Spleen (tissue), 11 donors: ENCODE measurements at regions not wholly inside any gene's neighbourhood (a gene's known extent, or its start where the extent isn't known, plus 50 kb on each side); places are given as distances from the start of the nearest gene placed in this dataset.

Experiments used
- DNase-seq: peaks from one replicate; pipeline ENCODE4 v3.0.0-alpha.2; 2020
- H3K27ac ChIP-seq, 8 donors: fragments of 200-600 bp; sonication (generic) in 7 of 8; 1 replicate in 4 of 8; 2 replicates in 4 of 8; pipeline versions ENCODE4 v1.5.0 to v1.8.0; 2016 to 2021; ENCODE audit warnings: inconsistent platforms in 4 of 8, mild to moderate bottlenecking in 4 of 8, moderate library complexity in 1 of 8
- H3K27me3 ChIP-seq, 7 donors: fragments of 200-600 bp; sonication (generic) in 6 of 7; replicated peaks in 1 of 7; 1 replicate in 4 of 7; 2 replicates in 3 of 7; pipeline versions ENCODE4 v1.5.0 to v1.8.0; 2016 to 2021; ENCODE audit warnings: inconsistent platforms in 3 of 7, mild to moderate bottlenecking in 1 of 7
- H3K36me3 ChIP-seq, 6 donors: fragments of 200-600 bp; sonication (generic) in 5 of 6; 1 replicate in 4 of 6; 2 replicates in 2 of 6; pipeline versions ENCODE4 v1.5.0 to v1.8.0; 2016 to 2021; ENCODE audit warnings: inconsistent platforms in 2 of 6
- H3K4me1 ChIP-seq, 6 donors: fragments of 200-600 bp; sonication (generic) in 5 of 6; 1 replicate in 3 of 6; 2 replicates in 3 of 6; pipeline versions ENCODE4 v1.5.0 to v1.8.0; 2016 to 2021; ENCODE audit warnings: inconsistent platforms in 3 of 6
- H3K4me3 ChIP-seq, 8 donors: fragments of 200-600 bp; sonication (generic) in 7 of 8; 1 replicate in 4 of 8; 2 replicates in 4 of 8; pipeline versions ENCODE4 v1.5.0 to v1.8.0; 2016 to 2021; ENCODE audit warnings: inconsistent platforms in 4 of 8, mild to moderate bottlenecking in 4 of 8, moderate library complexity in 2 of 8
- H3K9me3 ChIP-seq, 8 donors: fragments of 200-600 bp; sonication (generic) in 7 of 8; 1 replicate in 4 of 8; 2 replicates in 4 of 8; pipeline versions ENCODE4 v1.5.0 to v1.8.0; 2016 to 2021; ENCODE audit warnings: inconsistent platforms in 4 of 8
- CTCF ChIP-seq, 11 experiments: fragments of 200-600 bp in 7 of 11; fragments of 450-650 bp in 4 of 11; sonication (generic) in 4 of 11; IDR thresholded peaks in 8 of 11; conservative IDR thresholded peaks in 3 of 11; 1 replicate in 7 of 11; 2 replicates in 4 of 11; pipeline versions ENCODE4 v1.4.0 to v1.8.0; 2016 to 2021; ENCODE audit warnings: antibody characterized with exemption in 11 of 11, inconsistent platforms in 4 of 11, mild to moderate bottlenecking in 1 of 11
- POLR2A ChIP-seq, 3 donors: fragments of 450-650 bp; IDR thresholded peaks; one replicate each; pipeline ENCODE4 v1.5.1; 2017; ENCODE audit warnings: antibody characterized with exemption in 3 of 3, mild to moderate bottlenecking in 1 of 3
- POLR2AphosphoS5 ChIP-seq, 3 donors: sonication (generic); formaldehyde crosslinking; IDR thresholded peaks; one replicate each; pipeline ENCODE4 v1.5.1; 2017; ENCODE audit warnings: antibody characterized with exemption in 3 of 3
- WGBS, 5 donors: extraction: QIAGEN DNeasy Blood & Tissue Kit in 3 of 5; methylation state at CpG; one replicate each; pipeline versions ENCODE4 v1.1.5 to v1.1.7; 2013 to 2018; 5-methylcytosine and 5-hydroxymethylcytosine counted together
- intact Hi-C: fragments of 100-400 bp; cut with DNase I; formaldehyde crosslinking; loops from one replicate; pipeline ENCODE4 v1.15.0; 2023; ENCODE audit warnings: low total_unique reads
- donor health status: healthy with polysubstance abuse.
- donor health status: DM: no; HTN: no; CAD: no; lungs with moderate emphysema.
- donor health status: DM: no; HTN: no; CAD: no.
- donor health status: Bipolar disorder and iron deficiency.
- donor health status: healthy.
- donor health status: DM: no; HTN: no; CAD: no.
- donor health status: DM: yes; HTN: yes; CAD: no.

DNA sequence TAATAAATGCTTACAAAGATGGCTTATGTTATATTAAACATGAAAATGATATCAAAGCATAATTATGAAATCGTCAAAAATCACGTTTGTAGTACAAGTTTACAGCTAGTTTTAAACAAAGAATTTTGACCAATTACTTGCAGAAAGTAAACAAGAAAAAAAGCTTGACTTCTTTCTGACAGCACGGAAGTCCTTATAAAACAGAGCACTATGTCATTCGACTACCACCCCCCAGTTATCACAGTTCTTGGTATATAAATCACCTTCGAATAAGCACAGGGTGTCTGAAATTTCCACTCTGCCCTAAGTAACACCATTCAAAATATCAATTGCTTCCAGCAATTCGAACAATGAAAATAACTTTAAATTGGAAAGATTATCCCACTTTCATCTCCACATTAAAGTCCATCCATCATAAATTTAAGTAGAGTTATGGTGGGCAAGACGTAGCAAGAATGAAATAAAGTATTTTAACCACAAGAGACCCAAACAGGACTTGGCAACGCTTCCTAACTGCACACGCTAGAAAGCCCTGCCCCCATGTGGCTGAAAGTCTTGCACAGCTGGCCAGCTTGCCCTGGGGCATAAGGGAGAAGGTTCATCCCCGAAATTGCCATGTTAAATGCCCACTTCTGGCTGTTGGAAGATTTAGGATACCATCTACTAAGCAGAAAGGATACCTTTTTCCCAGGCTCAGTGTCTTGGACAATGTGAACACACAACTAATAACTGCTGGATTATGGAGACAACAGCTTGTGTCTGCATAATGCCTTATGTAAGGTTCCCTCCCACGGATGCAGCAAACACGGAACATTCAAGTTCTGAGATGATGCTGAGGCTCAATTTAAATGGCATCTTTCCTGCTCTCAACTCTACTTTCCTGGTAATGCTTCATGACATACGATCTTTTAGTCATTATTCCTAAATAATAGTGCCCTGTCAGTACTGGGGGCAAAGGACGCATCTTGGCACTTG is 116.4 kb upstream of the TJP1 start:
- intact Hi-C loops, result no loop called here
- Histone ChIP-seq H3K27ac (no peak overlapping the region), H3K4me3 (no peak overlapping the region), H3K4me1 (no peaks in the 10 kb centered on the region), H3K27me3 (no peaks in the 10 kb centered on the region), H3K9me3 (no peaks in the 10 kb centered on the region), H3K36me3 (no peaks in the 10 kb centered on the region)
- TF ChIP-seq CTCF (IDR thresholded peaks at IDR 0.05 in 8 of 11, conservative IDR thresholded peaks at IDR 0.05 in 3 of 11) (no peak), POLR2A (IDR thresholded peaks at IDR 0.05) (no peak), POLR2AphosphoS5 (IDR thresholded peaks at IDR 0.05) (no peak)
- WGBS, 5 donors, result 65 to 79% (median 70%) methylated on average over 14 of the region's 14 CpGs
- DNase-seq, result no peak

DNA sequence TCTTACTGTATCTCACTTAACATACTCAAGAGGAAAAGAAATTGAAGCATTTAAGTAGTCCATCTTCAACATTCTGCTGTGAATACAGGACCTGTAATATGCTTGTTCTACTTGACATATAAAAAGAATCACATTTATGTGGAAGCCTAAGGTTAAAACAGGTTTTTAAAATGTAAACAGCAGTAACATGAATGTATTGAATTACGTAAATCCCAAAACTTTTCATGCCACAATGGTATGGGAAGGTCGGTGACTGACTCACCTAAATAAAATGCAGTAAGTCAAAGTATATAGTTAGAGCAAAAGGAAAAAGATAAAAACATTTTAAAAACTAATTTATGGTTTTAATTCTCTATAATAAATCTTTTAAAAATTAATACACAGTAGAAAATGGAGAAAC is 115.7 kb upstream of the TJP1 start:
- H3K36me3 ChIP-seq, result no peaks in the 10 kb centered on the region
- 76 to 92% (median 87%) methylated on average over 2 of the region's 2 CpGs for WGBS, 5 donors
- H3K27me3 ChIP-seq, result no peaks in the 10 kb centered on the region
- no peak overlapping the region for H3K4me3 ChIP-seq
- no peak overlapping the region for H3K27ac ChIP-seq
- no peaks in the 10 kb centered on the region for H3K9me3 ChIP-seq
- intact Hi-C loops, result no loop called here
- H3K4me1 ChIP-seq, result no peaks in the 10 kb centered on the region
- TF ChIP-seq POLR2A (IDR thresholded peaks at IDR 0.05) (no peak), POLR2AphosphoS5 (IDR thresholded peaks at IDR 0.05) (no peak), CTCF (IDR thresholded peaks at IDR 0.05 in 8 of 11, conservative IDR thresholded peaks at IDR 0.05 in 3 of 11) (no peak)
- DNase-seq, result no peak

GRCh38 chr15:29936353-29937049 is 114.2 kb upstream of the TJP1 start:
- Histone ChIP-seq H3K27ac (no peak overlapping the region), H3K9me3 (no peaks in the 10 kb centered on the region), H3K4me3 (no peak overlapping the region), H3K27me3 (no peaks in the 10 kb centered on the region), H3K36me3 (no peaks in the 10 kb centered on the region), H3K4me1 (no peaks in the 10 kb centered on the region)
- WGBS, 5 donors, result 84 to 94% (median 88%) methylated on average over 10 of the region's 10 CpGs
- no peak for DNase-seq
- no peak for TF ChIP-seq POLR2A (IDR thresholded peaks at IDR 0.05)
- TF ChIP-seq POLR2AphosphoS5 (IDR thresholded peaks at IDR 0.05), result no peak
- no peak for TF ChIP-seq CTCF (IDR thresholded peaks at IDR 0.05 in 8 of 11, conservative IDR thresholded peaks at IDR 0.05 in 3 of 11)
- intact Hi-C loops, result no loop called here
